GM23338 (cell line): ENCODE measurements at regions not wholly inside any gene's neighbourhood (a gene's known extent, or its start where the extent isn't known, plus 50 kb on each side); places are given as distances from the start of the nearest gene placed in this dataset.

Experiments
- ATAC-seq: fragments of 200-7000 bp; cut with Tn5 transposase; 3 replicates; pipeline ENCODE4 v1.9.1; 2020
- DNase-seq: peaks from one replicate; pipeline ENCODE4 v3.0.0-alpha.2; 2015; ENCODE audit warnings: low spot score
- H2AFZ ChIP-seq: fragments of 200-600 bp; sonication (generic); 2 replicates; pipeline ENCODE4 v1.8.0; 2016; ENCODE audit warnings: antibody characterized with exemption, mild to moderate bottlenecking, moderate library complexity
- H3F3A ChIP-seq: fragments of 200-600 bp; sonication (generic); replicated peaks from 2 replicates; pipeline ENCODE4 v1.8.0; 2017; ENCODE audit warnings: antibody characterized with exemption, mixed run types, low read depth
- H3K27ac ChIP-seq: fragments of 200-600 bp; sonication (generic); 2 replicates; pipeline ENCODE4 v1.6.1; 2016; ENCODE audit warnings: low read depth
- H3K27me3 ChIP-seq: fragments of 200-600 bp; sonication (generic); 2 replicates; pipeline ENCODE4 v1.8.0; 2016; ENCODE audit warnings: mild to moderate bottlenecking, mixed run types, moderate library complexity; ENCODE audit not compliant: insufficient read depth
- H3K36me3 ChIP-seq: fragments of 200-600 bp; sonication (generic); 2 replicates; pipeline ENCODE4 v1.8.0; 2016; ENCODE audit warnings: mild to moderate bottlenecking; ENCODE audit not compliant: insufficient read depth
- H3K4me1 ChIP-seq: fragments of 200-600 bp; sonication (generic); 2 replicates; pipeline ENCODE4 v1.8.0; 2016; ENCODE audit warnings: mild to moderate bottlenecking, moderate library complexity; ENCODE audit not compliant: insufficient read depth
- H3K4me2 ChIP-seq: fragments of 200-600 bp; sonication (generic); 2 replicates; pipeline ENCODE4 v1.7.1; 2017; ENCODE audit warnings: mixed run types
- H3K4me3 ChIP-seq: fragments of 200-600 bp; sonication (generic); 2 replicates; pipeline ENCODE4 v1.6.1; 2016; ENCODE audit warnings: mixed run types
- H3K79me2 ChIP-seq: fragments of 200-600 bp; sonication (generic); replicated peaks from 2 replicates; pipeline ENCODE4 v1.8.0; 2017; ENCODE audit warnings: mild to moderate bottlenecking; ENCODE audit not compliant: insufficient read depth
- H3K9me2 ChIP-seq: fragments of 200-600 bp; sonication (generic); 2 replicates; pipeline ENCODE4 v1.8.0; 2017; ENCODE audit not compliant: insufficient read depth
- H4K20me1 ChIP-seq: fragments of 200-600 bp; sonication (generic); replicated peaks from 2 replicates; pipeline ENCODE4 v1.8.0; 2017; ENCODE audit warnings: mild to moderate bottlenecking; ENCODE audit not compliant: insufficient read depth
- H3K27ac Mint-ChIP-seq: 2 replicates; pipeline ENCODE4 v1.8.0; 2020; ENCODE audit warnings: inconsistent platforms, mild to moderate bottlenecking, moderate library complexity, mixed read lengths
- H3K27me3 Mint-ChIP-seq: 3 replicates; pipeline ENCODE4 v1.8.0; 2022; ENCODE audit warnings: low read depth, mild to moderate bottlenecking, moderate library complexity, mixed read lengths, inconsistent platforms; ENCODE audit not compliant: insufficient read depth, poor library complexity
- H3K36me3 Mint-ChIP-seq: 3 replicates; pipeline ENCODE4 v1.8.0; 2021; ENCODE audit warnings: low read depth, mild to moderate bottlenecking, inconsistent platforms, moderate library complexity, mixed read lengths
- H3K4me1 Mint-ChIP-seq: 3 replicates; pipeline ENCODE4 v1.8.0; 2020; ENCODE audit warnings: mild to moderate bottlenecking, inconsistent platforms, mixed read lengths
- H3K4me3 Mint-ChIP-seq: 3 replicates; pipeline ENCODE4 v1.8.0; 2021; ENCODE audit warnings: moderate library complexity, mild to moderate bottlenecking, inconsistent platforms, mixed read lengths
- H3K9me3 Mint-ChIP-seq: 3 replicates; pipeline ENCODE4 v1.8.0; 2020; ENCODE audit warnings: moderate library complexity, mild to moderate bottlenecking, inconsistent platforms, mixed read lengths
- CREB1 ChIP-seq: fragments of 250-450 bp; sonication (Bioruptor Pico); IDR thresholded peaks from 2 replicates; pipeline ENCODE4 v1.5.0; 2020; ENCODE audit warnings: low read depth, mild to moderate bottlenecking, moderate library complexity
- ETS1 ChIP-seq: IDR thresholded peaks from 2 replicates; pipeline ENCODE4 v1.6.1; 2016; ENCODE audit warnings: antibody characterized with exemption
- EZH2 ChIP-seq: fragments of 200-600 bp; sonication (generic); IDR thresholded peaks from one replicate; pipeline ENCODE4 v1.8.0; 2017; ENCODE audit warnings: antibody characterized with exemption, mild to moderate bottlenecking, low read depth; ENCODE audit not compliant: unreplicated experiment
- EZH2phosphoT487 ChIP-seq: fragments of 200-600 bp; sonication (generic); IDR thresholded peaks from one replicate; pipeline ENCODE4 v1.8.1; 2018; ENCODE audit warnings: antibody characterized with exemption; ENCODE audit not compliant: unreplicated experiment
- JUNB ChIP-seq: IDR thresholded peaks from one replicate; pipeline ENCODE4 v1.6.1; 2016; ENCODE audit warnings: antibody characterized with exemption; ENCODE audit not compliant: unreplicated experiment
- NANOG ChIP-seq: IDR thresholded peaks from 2 replicates; pipeline ENCODE4 v1.6.1; 2016; ENCODE audit warnings: antibody characterized with exemption, borderline replicate concordance
- POLR2AphosphoS5 ChIP-seq: IDR thresholded peaks from 2 replicates; pipeline ENCODE4 v1.6.1; 2016; ENCODE audit warnings: antibody characterized with exemption, low read depth
- REST ChIP-seq: IDR thresholded peaks from one replicate; pipeline ENCODE4 v1.6.1; 2018; ENCODE audit warnings: antibody characterized with exemption; ENCODE audit not compliant: unreplicated experiment
- STAT1 ChIP-seq: IDR thresholded peaks from one replicate; pipeline ENCODE4 v1.6.1; 2016; ENCODE audit warnings: antibody characterized with exemption; ENCODE audit not compliant: unreplicated experiment
- ZNF114 ChIP-seq: fragments of 250-450 bp; sonication (Bioruptor Pico); IDR thresholded peaks from 2 replicates; pipeline ENCODE4 v1.5.0; 2020; ENCODE audit warnings: mild to moderate bottlenecking, moderate library complexity
- ZNF331 ChIP-seq: fragments of 250-450 bp; sonication (Bioruptor Pico); IDR thresholded peaks from 2 replicates; pipeline ENCODE4 v1.5.0; 2020; ENCODE audit warnings: low read depth, mild to moderate bottlenecking, moderate library complexity
- ZNF462 ChIP-seq: fragments of 250-450 bp; sonication (Bioruptor Pico); IDR thresholded peaks from 2 replicates; pipeline ENCODE4 v1.5.0; 2020; ENCODE audit warnings: mild to moderate bottlenecking, moderate library complexity
- TF ChIP-seq, protein P1 (sequence below), 2 experiments: fragments of 200-600 bp in 1 of 2; sonication (generic) in 1 of 2; conservative IDR thresholded peaks; 2 replicates each; pipeline versions ENCODE4 v1.5.1 to v1.6.1; 2016 to 2017; ENCODE audit warnings: antibody characterized with exemption in 2 of 2, low read depth in 2 of 2, mild to moderate bottlenecking in 2 of 2, moderate library complexity in 1 of 2

DNA sequence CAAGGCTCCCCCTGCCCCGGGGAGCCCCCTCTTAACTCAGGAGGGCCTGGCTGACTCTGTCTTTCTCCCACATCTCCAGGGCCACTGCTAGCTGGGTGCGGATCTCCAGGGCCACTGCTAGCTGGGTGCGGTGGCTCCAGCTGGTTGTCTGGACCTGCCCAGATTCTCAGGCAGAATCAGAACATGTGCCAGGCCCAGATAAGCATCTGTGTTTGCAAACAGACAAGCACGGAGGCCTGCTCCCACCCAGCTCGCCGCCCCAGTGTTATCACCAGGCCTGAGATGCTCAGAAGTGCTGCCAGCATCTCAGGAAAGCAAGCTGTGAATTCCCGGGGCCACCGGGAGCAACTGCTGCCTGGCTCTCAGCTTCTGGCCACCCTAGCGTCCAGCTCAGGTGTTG, 98.4 kb upstream of the FZD10 start:
- peaks cover 53% of the 10 kb centered on the region for H3K36me3 Mint-ChIP-seq
- Histone ChIP-seq H3K4me1 (no peaks in the 10 kb centered on the region), H3K27ac (no peak overlapping the region), H3F3A (no peaks in the 10 kb centered on the region), H3K9me2 (no peaks in the 10 kb centered on the region), H3K36me3 (no peaks in the 10 kb centered on the region), H3K27me3 (no peaks in the 10 kb centered on the region; the same call in 1 of the 2 replicates), H3K4me2 (no peak overlapping the region), H3K79me2 (no peaks in the 10 kb centered on the region), H4K20me1 (no peaks in the 10 kb centered on the region), H2AFZ (no peak overlapping the region), H3K4me3 (no peak overlapping the region)
- no peaks in the 10 kb centered on the region for H3K4me1 Mint-ChIP-seq
- H3K27ac Mint-ChIP-seq = no peak overlapping the region
- DNase-seq = no peak
- no peak for TF ChIP-seq NANOG
- TF ChIP-seq, protein P1, sequence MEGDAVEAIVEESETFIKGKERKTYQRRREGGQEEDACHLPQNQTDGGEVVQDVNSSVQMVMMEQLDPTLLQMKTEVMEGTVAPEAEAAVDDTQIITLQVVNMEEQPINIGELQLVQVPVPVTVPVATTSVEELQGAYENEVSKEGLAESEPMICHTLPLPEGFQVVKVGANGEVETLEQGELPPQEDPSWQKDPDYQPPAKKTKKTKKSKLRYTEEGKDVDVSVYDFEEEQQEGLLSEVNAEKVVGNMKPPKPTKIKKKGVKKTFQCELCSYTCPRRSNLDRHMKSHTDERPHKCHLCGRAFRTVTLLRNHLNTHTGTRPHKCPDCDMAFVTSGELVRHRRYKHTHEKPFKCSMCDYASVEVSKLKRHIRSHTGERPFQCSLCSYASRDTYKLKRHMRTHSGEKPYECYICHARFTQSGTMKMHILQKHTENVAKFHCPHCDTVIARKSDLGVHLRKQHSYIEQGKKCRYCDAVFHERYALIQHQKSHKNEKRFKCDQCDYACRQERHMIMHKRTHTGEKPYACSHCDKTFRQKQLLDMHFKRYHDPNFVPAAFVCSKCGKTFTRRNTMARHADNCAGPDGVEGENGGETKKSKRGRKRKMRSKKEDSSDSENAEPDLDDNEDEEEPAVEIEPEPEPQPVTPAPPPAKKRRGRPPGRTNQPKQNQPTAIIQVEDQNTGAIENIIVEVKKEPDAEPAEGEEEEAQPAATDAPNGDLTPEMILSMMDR (conservative IDR thresholded peaks at IDR 0.05; ENCODE audit: low read depth in 2 of 2) = no peak
- TF ChIP-seq EZH2phosphoT487 = no peak
- TF ChIP-seq POLR2AphosphoS5 = no peak
- no peak for TF ChIP-seq EZH2
- no peak for TF ChIP-seq ETS1
- TF ChIP-seq ZNF462 (CRISPR knock-in tag) = no peak
- TF ChIP-seq REST = no peak
- no peak for TF ChIP-seq CREB1
- no peak for TF ChIP-seq ZNF114 (CRISPR knock-in tag)
- TF ChIP-seq ZNF331 (CRISPR knock-in tag) = no peak
- TF ChIP-seq JUNB = no peak
- TF ChIP-seq STAT1 = no peak
- H3K9me3 Mint-ChIP-seq = peaks cover 99% of the 10 kb centered on the region
- H3K4me3 Mint-ChIP-seq = no peak overlapping the region
- ATAC-seq = no peak
- no peaks in the 10 kb centered on the region for H3K27me3 Mint-ChIP-seq
